ENCODE measurements at regions not wholly inside any gene's neighbourhood (a gene's known extent, or its start where the extent isn't known, plus 50 kb on each side); places are given as distances from the start of the nearest gene placed in this dataset.

DNA sequence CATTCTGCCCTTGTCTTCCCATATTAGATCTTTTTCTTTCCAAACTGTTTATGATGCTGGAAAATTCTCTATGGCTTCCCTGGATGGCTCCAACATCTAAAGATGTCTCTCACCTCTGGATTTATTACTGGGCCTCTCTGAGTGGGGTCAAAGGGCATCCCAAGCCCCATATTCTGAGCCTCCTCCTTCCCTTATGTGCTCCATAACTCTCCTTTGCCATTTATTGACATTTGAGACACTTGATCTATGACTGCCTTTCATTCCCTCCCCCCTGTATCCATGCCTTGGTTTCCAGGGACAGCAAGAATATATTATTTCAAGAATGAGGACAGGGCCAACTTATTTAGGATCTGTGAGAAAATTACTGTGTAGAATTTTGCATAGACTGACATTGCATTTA, 369.3 kb upstream of the ONECUT1 start:
- Histone ChIP-seq H3K36me3 (replicated peaks; ENCODE audit: insufficient read depth, low read depth) (no peaks in the 10 kb centered on the region), H3K27ac (no peak overlapping the region), H3K79me2 (no peaks in the 10 kb centered on the region), H3K4me2 (no peak overlapping the region), H3K9me2 (replicated peaks; ENCODE audit: insufficient read depth) (no peaks in the 10 kb centered on the region), H4K20me1 (ENCODE audit: insufficient read depth, poor library complexity, severe bottlenecking) (no peaks in the 10 kb centered on the region), H3K4me3 (no peak overlapping the region), H3K9me3 (ENCODE audit: low read depth) (no peaks in the 10 kb centered on the region), H3K4me1 (ENCODE audit: insufficient read depth) (no peaks in the 10 kb centered on the region), H2AFZ (no peak overlapping the region), H3K27me3 (no peaks in the 10 kb centered on the region)
- TF ChIP-seq, protein P1, sequence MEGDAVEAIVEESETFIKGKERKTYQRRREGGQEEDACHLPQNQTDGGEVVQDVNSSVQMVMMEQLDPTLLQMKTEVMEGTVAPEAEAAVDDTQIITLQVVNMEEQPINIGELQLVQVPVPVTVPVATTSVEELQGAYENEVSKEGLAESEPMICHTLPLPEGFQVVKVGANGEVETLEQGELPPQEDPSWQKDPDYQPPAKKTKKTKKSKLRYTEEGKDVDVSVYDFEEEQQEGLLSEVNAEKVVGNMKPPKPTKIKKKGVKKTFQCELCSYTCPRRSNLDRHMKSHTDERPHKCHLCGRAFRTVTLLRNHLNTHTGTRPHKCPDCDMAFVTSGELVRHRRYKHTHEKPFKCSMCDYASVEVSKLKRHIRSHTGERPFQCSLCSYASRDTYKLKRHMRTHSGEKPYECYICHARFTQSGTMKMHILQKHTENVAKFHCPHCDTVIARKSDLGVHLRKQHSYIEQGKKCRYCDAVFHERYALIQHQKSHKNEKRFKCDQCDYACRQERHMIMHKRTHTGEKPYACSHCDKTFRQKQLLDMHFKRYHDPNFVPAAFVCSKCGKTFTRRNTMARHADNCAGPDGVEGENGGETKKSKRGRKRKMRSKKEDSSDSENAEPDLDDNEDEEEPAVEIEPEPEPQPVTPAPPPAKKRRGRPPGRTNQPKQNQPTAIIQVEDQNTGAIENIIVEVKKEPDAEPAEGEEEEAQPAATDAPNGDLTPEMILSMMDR (IDR thresholded peaks at IDR 0.05; ENCODE audit: poor library complexity) = no peak
- no peak for TF ChIP-seq EZH2 (IDR thresholded peaks at IDR 0.05; ENCODE audit: borderline replicate concordance)
- no peak for DNase-seq (ENCODE audit: low spot score)

DNA sequence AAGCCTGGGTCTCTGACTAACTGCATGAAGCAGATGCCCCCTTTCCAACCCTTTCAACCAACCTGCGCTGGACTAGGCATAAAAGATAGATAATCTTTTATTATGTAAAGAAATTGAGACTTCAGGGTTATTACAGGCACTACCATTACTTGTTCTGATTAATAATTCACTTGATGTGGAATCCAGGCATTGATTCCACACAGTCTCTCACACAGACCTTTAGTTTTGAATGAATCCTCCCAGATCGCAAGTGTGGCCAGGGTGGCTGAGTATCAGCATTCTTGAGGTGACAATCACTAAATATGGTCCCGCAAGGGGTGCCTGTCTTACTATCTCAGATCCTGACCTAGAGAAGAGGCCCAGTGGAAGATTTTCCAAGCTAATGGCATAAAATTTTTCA, 368.9 kb upstream of the ONECUT1 start:
- no peaks in the 10 kb centered on the region for H3K9me2 ChIP-seq (replicated peaks; ENCODE audit: insufficient read depth)
- no peaks in the 10 kb centered on the region for H4K20me1 ChIP-seq (ENCODE audit: insufficient read depth, poor library complexity, severe bottlenecking)
- H3K4me2 ChIP-seq = no peak overlapping the region
- no peaks in the 10 kb centered on the region for H3K79me2 ChIP-seq
- no peak overlapping the region for H3K27ac ChIP-seq
- H2AFZ ChIP-seq = no peak overlapping the region
- H3K4me3 ChIP-seq = no peak overlapping the region
- no peaks in the 10 kb centered on the region for H3K36me3 ChIP-seq (replicated peaks; ENCODE audit: insufficient read depth, low read depth)
- DNase-seq (ENCODE audit: low spot score) = no peak
- no peaks in the 10 kb centered on the region for H3K4me1 ChIP-seq (ENCODE audit: insufficient read depth)
- no peaks in the 10 kb centered on the region for H3K9me3 ChIP-seq (ENCODE audit: low read depth)
- WGBS (ENCODE audit: low lambda C conversion rate, missing lambda C conversion rate) = 96% methylated on average over 3 of the region's 3 CpGs
- no peaks in the 10 kb centered on the region for H3K27me3 ChIP-seq
- no peak for TF ChIP-seq EZH2phosphoT487 (IDR thresholded peaks at IDR 0.05; ENCODE audit: low read depth, severe bottlenecking, unreplicated experiment)
- no peak for TF ChIP-seq EZH2 (IDR thresholded peaks at IDR 0.05; ENCODE audit: borderline replicate concordance)
- TF ChIP-seq, protein P1 (IDR thresholded peaks at IDR 0.05; ENCODE audit: poor library complexity) = no peak

DNA sequence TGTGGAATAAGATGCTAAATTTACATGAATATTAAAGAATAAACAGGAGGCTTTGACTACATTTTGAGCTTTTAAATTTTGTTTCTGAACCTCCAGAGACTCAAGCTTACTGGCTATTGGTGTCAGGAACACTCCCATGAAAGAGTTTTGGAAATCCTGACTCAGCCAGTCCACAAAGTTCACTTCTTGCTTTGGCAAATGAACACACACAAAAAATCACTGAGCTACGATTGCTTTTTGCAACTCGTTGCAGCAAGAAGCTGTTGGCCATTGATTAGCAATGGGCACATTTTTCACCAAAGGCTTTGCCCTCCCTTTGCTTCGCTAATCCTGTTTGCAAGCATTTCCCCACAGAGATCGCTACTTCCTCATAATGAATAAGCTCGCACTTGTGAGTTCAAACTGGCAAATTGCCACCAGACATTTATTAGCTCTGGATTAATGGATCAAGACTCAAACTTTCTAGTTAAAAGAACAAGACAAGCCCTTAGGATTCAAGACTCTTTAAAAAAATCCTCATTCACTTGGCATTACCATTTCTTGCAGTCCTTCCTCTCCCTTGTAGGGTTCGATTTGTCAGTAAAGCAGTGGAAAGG, 343.2 kb upstream of the ONECUT1 start:
- no peak for DNase-seq (ENCODE audit: low spot score)
- Histone ChIP-seq H3K4me3 (no peak overlapping the region), H3K4me2 (no peak overlapping the region), H4K20me1 (ENCODE audit: insufficient read depth, poor library complexity, severe bottlenecking) (no peaks in the 10 kb centered on the region), H3K79me2 (no peaks in the 10 kb centered on the region), H3K4me1 (ENCODE audit: insufficient read depth) (no peaks in the 10 kb centered on the region), H3K27me3 (no peaks in the 10 kb centered on the region), H3K9me2 (replicated peaks; ENCODE audit: insufficient read depth) (no peaks in the 10 kb centered on the region), H3K27ac (no peak overlapping the region), H3K36me3 (replicated peaks; ENCODE audit: insufficient read depth, low read depth) (no peaks in the 10 kb centered on the region), H3K9me3 (ENCODE audit: low read depth) (no peaks in the 10 kb centered on the region), H2AFZ (no peak overlapping the region)
- no peak for TF ChIP-seq EZH2 (IDR thresholded peaks at IDR 0.05; ENCODE audit: borderline replicate concordance)
- TF ChIP-seq EZH2phosphoT487 (IDR thresholded peaks at IDR 0.05; ENCODE audit: low read depth, severe bottlenecking, unreplicated experiment) = no peak
- TF ChIP-seq, protein P1 (IDR thresholded peaks at IDR 0.05; ENCODE audit: poor library complexity) = no peak
- WGBS (ENCODE audit: low lambda C conversion rate, missing lambda C conversion rate) = 78% methylated on average over 6 of the region's 6 CpGs

DNA sequence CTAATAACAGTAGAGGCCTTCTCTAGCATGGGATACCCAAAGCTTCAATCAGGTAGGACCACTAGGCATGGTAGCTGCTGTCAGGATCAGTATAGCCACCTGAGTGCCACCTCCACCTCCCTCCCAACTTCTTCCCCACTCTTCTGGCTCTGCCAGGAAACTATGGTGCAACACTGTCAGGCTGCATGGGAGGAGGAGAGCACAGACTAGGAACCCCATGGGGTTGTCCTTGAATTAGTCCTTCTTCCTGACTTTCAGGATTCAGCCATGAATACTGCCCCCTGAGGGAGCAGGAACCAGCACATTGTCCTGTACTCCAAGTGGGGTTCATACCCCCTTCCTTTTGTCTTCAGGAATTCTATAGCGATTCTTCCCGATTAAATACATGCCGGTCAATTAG, 340.8 kb upstream of the ONECUT1 start:
- Histone ChIP-seq H3K4me1 (ENCODE audit: insufficient read depth) (no peaks in the 10 kb centered on the region), H4K20me1 (ENCODE audit: insufficient read depth, poor library complexity, severe bottlenecking) (no peaks in the 10 kb centered on the region)

More for the DNA sequence above, 340.8 kb upstream of the ONECUT1 start:
- Histone ChIP-seq H3K79me2 (no peaks in the 10 kb centered on the region), H3K27ac (no peak overlapping the region), H3K36me3 (replicated peaks; ENCODE audit: insufficient read depth, low read depth) (no peaks in the 10 kb centered on the region), H3K4me3 (no peak overlapping the region), H3K9me2 (replicated peaks; ENCODE audit: insufficient read depth) (no peaks in the 10 kb centered on the region), H3K4me2 (no peak overlapping the region), H3K27me3 (no peaks in the 10 kb centered on the region), H2AFZ (no peak overlapping the region), H3K9me3 (ENCODE audit: low read depth) (no peaks in the 10 kb centered on the region)
- TF ChIP-seq, protein P1 (IDR thresholded peaks at IDR 0.05; ENCODE audit: poor library complexity) = no peak
- no peak for TF ChIP-seq EZH2 (IDR thresholded peaks at IDR 0.05; ENCODE audit: borderline replicate concordance)
- no peak for TF ChIP-seq EZH2phosphoT487 (IDR thresholded peaks at IDR 0.05; ENCODE audit: low read depth, severe bottlenecking, unreplicated experiment)
- DNase-seq (ENCODE audit: low spot score) = no peak
- 94% methylated on average over 3 of the region's 3 CpGs for WGBS (ENCODE audit: low lambda C conversion rate, missing lambda C conversion rate)
